HCT116 (cell line): ENCODE measurements at regions not wholly inside any gene's neighbourhood (a gene's known extent, or its start where the extent isn't known, plus 50 kb on each side); places are given as distances from the start of the nearest gene placed in this dataset.

Experiments
- ATAC-seq: fragments of 200-7000 bp; cut with Tn5 transposase; 2 replicates; pipeline ENCODE4 v1.9.1; 2020; ENCODE audit warnings: mild to moderate bottlenecking, moderate library complexity
- BruUV-seq: library from RNA; stranded (reverse); fragments of 400-500 nt; replicated peaks from 2 replicates; lab custom pipeline; 2021; lab: Mats Ljungman, UMichigan
- CTCF ChIA-PET: fragments of 300-600 bp; sonication (Branson Sonifier 250); formaldehyde crosslinking; loops from one replicate; lab custom pipeline; 2021; ENCODE audit warnings: antibody characterized with exemption; lab: Charles Lee
- POLR2A ChIA-PET: fragments of 300-600, 350-600 bp; sonication (Branson Sonifier 250); formaldehyde crosslinking; loops from one replicate; lab custom pipeline; 2021; ENCODE audit warnings: antibody characterized with exemption; lab: Charles Lee
- RAD21 ChIA-PET, 2 experiments: fragments of 300-600 bp; sonication (Branson Sonifier 250); formaldehyde crosslinking; loops; one replicate each; lab custom pipeline; 2023; ENCODE audit warnings: low total read pairs in 2 of 2; ENCODE audit not compliant: uncharacterized antibody in 2 of 2, unreplicated experiment in 2 of 2, low non-redundant PET in 1 of 2; lab: Charles Lee
- DNase-seq: peaks from one replicate; pipeline ENCODE4 v3.0.0-alpha.2; 2010; ENCODE audit warnings: low read depth, low spot score
- H2AFZ ChIP-seq: fragments of 200-600 bp; shearing (Covaris generic), sonication (generic); 2 replicates; pipeline ENCODE4 v1.6.1; 2017; ENCODE audit warnings: low read depth, mixed run types, mixed read lengths, antibody characterized with exemption, low read length; ENCODE audit not compliant: poor library complexity, severe bottlenecking
- H3K27ac ChIP-seq: 2 replicates; pipeline ENCODE4 v1.5.1; 2012; ENCODE audit warnings: low read depth, low read length
- H3K27me3 ChIP-seq: fragments of 200-600 bp; sonication (generic); 2 replicates; pipeline ENCODE4 v1.6.1; 2016; ENCODE audit warnings: mixed run types, low read length, mixed read lengths; ENCODE audit not compliant: insufficient read depth
- H3K36me3 ChIP-seq, 2 experiments: fragments of 200-500 bp in 1 of 2; fragments of 200-600 bp in 1 of 2; sonication (Bioruptor generic) in 1 of 2; sonication (generic) in 1 of 2; 2 replicates each; pipeline versions ENCODE4 v1.5.1 to v1.6.1; 2014 to 2016; ENCODE audit warnings: low read length in 2 of 2, inconsistent platforms in 1 of 2, mixed read lengths in 1 of 2, mixed run types in 1 of 2; ENCODE audit not compliant: insufficient read depth in 2 of 2, control insufficient read depth in 1 of 2
- H3K4me1 ChIP-seq, 2 experiments: fragments of 200-600 bp in 1 of 2; sonication (generic) in 1 of 2; 2 replicates each; pipeline versions ENCODE4 v1.5.1 to v1.6.1; 2012 to 2017; ENCODE audit warnings: low read length in 2 of 2, inconsistent platforms in 1 of 2, mild to moderate bottlenecking in 1 of 2, mixed read lengths in 1 of 2, mixed run types in 1 of 2, moderate library complexity in 1 of 2; ENCODE audit not compliant: insufficient read depth in 2 of 2, control insufficient read depth in 1 of 2
- H3K4me2 ChIP-seq: fragments of 200-600 bp; sonication (generic); 2 replicates; pipeline ENCODE4 v1.6.1; 2017; ENCODE audit warnings: mixed run types, low read length, mixed read lengths
- H3K4me3 ChIP-seq, 2 experiments: fragments of 200-600 bp in 1 of 2; sonication (generic) in 1 of 2; replicated peaks in 1 of 2; 2 replicates each; pipeline ENCODE4 v1.5.1; 2011 to 2016; ENCODE audit warnings: low read length in 2 of 2, control low read depth in 1 of 2, low read depth in 1 of 2, mild to moderate bottlenecking in 1 of 2, mixed read lengths in 1 of 2, mixed run types in 1 of 2
- H3K79me2 ChIP-seq: fragments of 200-600 bp; sonication (generic); 2 replicates; pipeline ENCODE4 v1.6.1; 2017; ENCODE audit warnings: mild to moderate bottlenecking, mixed run types, low read length, moderate library complexity, mixed read lengths; ENCODE audit not compliant: insufficient read depth
- H3K9ac ChIP-seq: fragments of 200-600 bp; sonication (generic); 2 replicates; pipeline ENCODE4 v1.6.1; 2016; ENCODE audit warnings: low read length, mixed read lengths
- H3K9me2 ChIP-seq: fragments of 200-600 bp; sonication (generic), shearing (Covaris generic); 2 replicates; pipeline ENCODE4 v1.6.1; 2017; ENCODE audit warnings: mixed run types, mild to moderate bottlenecking, moderate library complexity; ENCODE audit not compliant: insufficient read depth
- H3K9me3 ChIP-seq, 2 experiments: fragments of 200-500 bp in 1 of 2; fragments of 200-600 bp in 1 of 2; sonication (Bioruptor generic) in 1 of 2; sonication (generic) in 1 of 2; 2 replicates each; pipeline ENCODE4 v1.6.1; 2014 to 2017; ENCODE audit warnings: low read length in 2 of 2, mixed read lengths in 2 of 2, inconsistent platforms in 1 of 2, low read depth in 1 of 2, mild to moderate bottlenecking in 1 of 2, mixed run types in 1 of 2, moderate library complexity in 1 of 2; ENCODE audit not compliant: control insufficient read depth in 1 of 2, insufficient read depth in 1 of 2
- H4K20me1 ChIP-seq: fragments of 200-600 bp; sonication (generic), shearing (Covaris generic); 2 replicates; pipeline ENCODE4 v1.6.1; 2017; ENCODE audit warnings: mixed run types, mild to moderate bottlenecking, moderate library complexity; ENCODE audit not compliant: insufficient read depth
- CTCF ChIP-seq, 3 experiments: fragments of 200-600 bp in 1 of 3; sonication (generic) in 1 of 3; IDR thresholded peaks in 2 of 3; conservative IDR thresholded peaks in 1 of 3; 2 replicates each; pipeline ENCODE4 v1.5.1; 2012 to 2017; ENCODE audit warnings: low read depth in 2 of 3, low read length in 2 of 3, antibody characterized with exemption in 1 of 3, borderline replicate concordance in 1 of 3, control low read depth in 1 of 3, mild to moderate bottlenecking in 1 of 3, mixed read lengths in 1 of 3, mixed run types in 1 of 3, moderate library complexity in 1 of 3; ENCODE audit not compliant: insufficient read depth in 1 of 3
- EGR1 ChIP-seq: IDR thresholded peaks from 2 replicates; pipeline ENCODE4 v1.6.1; 2012; ENCODE audit warnings: low read depth
- ELF1 ChIP-seq: IDR thresholded peaks from 2 replicates; pipeline ENCODE4 v1.6.1; 2012; ENCODE audit warnings: low read depth, borderline replicate concordance
- EZH2phosphoT487 ChIP-seq: fragments of 200-600 bp; IDR thresholded peaks from 2 replicates; pipeline ENCODE4 v1.6.1; 2018; ENCODE audit warnings: antibody characterized with exemption, borderline replicate concordance
- JUND ChIP-seq: IDR thresholded peaks from 2 replicates; pipeline ENCODE4 v1.6.1; 2012
- REST ChIP-seq: IDR thresholded peaks from 2 replicates; pipeline ENCODE4 v1.6.1; 2012; ENCODE audit warnings: low read depth
- SIN3A ChIP-seq: IDR thresholded peaks from 2 replicates; pipeline ENCODE4 v1.6.1; 2012; ENCODE audit warnings: low read depth
- TCF7L2 ChIP-seq: IDR thresholded peaks from 2 replicates; pipeline ENCODE4 v1.7.0; 2011; ENCODE audit warnings: borderline replicate concordance, inconsistent platforms; ENCODE audit not compliant: insufficient read depth, insufficient read length; ENCODE audit errors: extremely low read depth
- ZBTB33 ChIP-seq: IDR thresholded peaks from 2 replicates; pipeline ENCODE4 v1.6.1; 2011; ENCODE audit warnings: mild to moderate bottlenecking, low read length, moderate library complexity; ENCODE audit not compliant: insufficient replicate concordance; ENCODE audit errors: extremely low read depth
- ZFX ChIP-seq: fragments of 450-650 bp; IDR thresholded peaks from 2 replicates; pipeline ENCODE4 v1.6.1; 2017
- ZNF274 ChIP-seq: fragments of 200-500 bp; sonication (Bioruptor generic); IDR thresholded peaks from 2 replicates; pipeline ENCODE4 v1.6.1; 2014; ENCODE audit warnings: mild to moderate bottlenecking, low read depth, low read length, inconsistent platforms
- intact Hi-C: fragments of 100-400 bp; cut with micrococcal nuclease; formaldehyde crosslinking; loops from 2 replicates; pipeline ENCODE4 v1.10.0; 2022
- TF ChIP-seq, protein P1 (sequence below): IDR thresholded peaks from 2 replicates; pipeline ENCODE4 v1.6.1; 2012

GRCh38 chr7:156148995-156149394 lies 336.7 kb upstream of the SHH start:
- Histone ChIP-seq H3K9ac (no peak overlapping the region), H3K79me2 (no peaks in the 10 kb centered on the region), H3K27me3 (no peaks in the 10 kb centered on the region), H3K4me2 (no peak overlapping the region), H3K4me3 (no peak overlapping the region), H4K20me1 (no peaks in the 10 kb centered on the region), H3K4me1 (peaks cover 0 to 7% of the 10 kb centered on the region in 2 experiments; a peak in 2 of 4 replicates), H3K27ac (no peak overlapping the region), H3K9me2 (no peaks in the 10 kb centered on the region), H2AFZ (no peak overlapping the region), H3K9me3 (no peaks in the 10 kb centered on the region), H3K36me3 (no peaks in the 10 kb centered on the region)
- ChIA-PET POLR2A (no interaction called here), RAD21 (interaction anchor here in 1 of 2 experiments (0.5 kb wide), 1 partner anchor 19 kb away, joined by 5 read pairs; no protein-coding TSS in a partner anchor), CTCF (no interaction called here)
- TF ChIP-seq EZH2phosphoT487 (no peak), JUND (no peak), ZFX (no peak)
- TF ChIP-seq, protein P1, sequence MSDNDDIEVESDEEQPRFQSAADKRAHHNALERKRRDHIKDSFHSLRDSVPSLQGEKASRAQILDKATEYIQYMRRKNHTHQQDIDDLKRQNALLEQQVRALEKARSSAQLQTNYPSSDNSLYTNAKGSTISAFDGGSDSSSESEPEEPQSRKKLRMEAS = no peak
- BruUV-seq = no TSS peak
- intact Hi-C loops = no loop called here
- ATAC-seq (no peak), DNase-seq (no peak)

- CTCF ChIA-PET = interaction anchor here (2.5 kb wide), 1 partner anchor 8 kb away, joined by 11 read pairs; no protein-coding TSS in a partner anchor
- no peak for TF ChIP-seq JUND
- TF ChIP-seq TCF7L2 = no peak
- TF ChIP-seq REST = no peak
- TF ChIP-seq EGR1 = no peak
- no peak for TF ChIP-seq ELF1
- no peak for TF ChIP-seq SIN3A
- no peak for TF ChIP-seq CTCF (IDR thresholded peaks at IDR 0.05 in 2 of 3, conservative IDR thresholded peaks at IDR 0.05 in 1 of 3; ENCODE audit: borderline replicate concordance in 1 of 3, insufficient read depth in 1 of 3, low read depth in 2 of 3, low read length in 2 of 3)
- no peak for TF ChIP-seq EZH2phosphoT487
- TF ChIP-seq ZFX = no peak
- no peak for TF ChIP-seq ZNF274
- TF ChIP-seq ZBTB33 = no peak
These were observed 336.3 kb upstream of the SHH start for GRCh38 chr7:156148547-156148946.

More at GRCh38 chr7:156148547-156148946, 336.3 kb upstream of the SHH start:
- no TSS peak for BruUV-seq
- Histone ChIP-seq H3K27me3 (no peaks in the 10 kb centered on the region), H3K4me1 (peaks cover 0 to 7% of the 10 kb centered on the region in 2 experiments; a peak in 2 of 4 replicates), H3K4me2 (no peak overlapping the region), H3K27ac (no peak overlapping the region), H3K79me2 (no peaks in the 10 kb centered on the region), H2AFZ (no peak overlapping the region), H3K4me3 (no peak overlapping the region), H3K9ac (no peak overlapping the region), H4K20me1 (no peaks in the 10 kb centered on the region), H3K36me3 (no peaks in the 10 kb centered on the region), H3K9me2 (no peaks in the 10 kb centered on the region), H3K9me3 (no peaks in the 10 kb centered on the region)
- no peak for ATAC-seq
- intact Hi-C loops = no loop called here
- no peak for DNase-seq
- RAD21 ChIA-PET = no interaction called here
- POLR2A ChIA-PET = no interaction called here
